GM21381 (cell line): ENCODE measurements at regions not wholly inside any gene's neighbourhood (a gene's known extent, or its start where the extent isn't known, plus 50 kb on each side); places are given as distances from the start of the nearest gene placed in this dataset.
"Not testable (repeated sequence)": the region's sequence is repeated elsewhere in the genome, so short reads cannot be mapped to it uniquely, and the experiment has no call there.

Source experiments
- ATAC-seq: cut with Tn5 transposase; IDR thresholded peaks from one replicate; pipeline ENCODE4 v1.9.1; 2021; ENCODE audit warnings: mild to moderate bottlenecking, moderate library complexity; ENCODE audit not compliant: unreplicated experiment

GRCh38 chr12:103011974-103012763, 54.7 kb downstream of the ASCL1 start:
- no peak for ATAC-seq

- no peak for ATAC-seq
These were observed 55.4 kb downstream of the ASCL1 start for GRCh38 chr12:103012884-103013283.

DNA sequence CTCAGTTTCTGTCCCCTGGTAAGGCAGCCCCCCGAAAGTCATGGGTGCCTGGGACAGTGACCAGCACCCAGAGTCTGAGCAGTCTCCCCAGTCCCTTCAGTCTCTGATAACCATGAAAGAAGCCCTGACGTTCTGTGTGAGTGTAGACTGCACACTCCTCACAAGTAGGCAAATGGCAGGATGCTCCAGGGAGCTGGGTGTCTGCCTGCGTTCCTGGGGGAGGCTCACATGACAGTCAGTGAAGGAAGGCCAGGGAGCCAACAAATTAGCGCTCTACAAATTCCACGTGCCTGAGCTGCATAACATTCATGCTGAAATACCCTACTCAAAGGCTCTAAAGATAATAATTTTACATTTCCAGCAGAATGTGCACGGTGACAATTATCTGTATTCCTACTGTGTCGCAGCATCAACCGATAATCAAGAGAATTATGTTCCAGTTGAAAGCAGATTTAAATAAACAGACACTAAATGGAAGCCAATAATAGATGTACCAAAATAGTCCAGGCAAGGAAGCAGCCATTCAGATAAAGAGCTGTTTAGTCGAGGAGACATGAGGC, 56.3 kb downstream of the ASCL1 start:
- ATAC-seq = no peak

DNA sequence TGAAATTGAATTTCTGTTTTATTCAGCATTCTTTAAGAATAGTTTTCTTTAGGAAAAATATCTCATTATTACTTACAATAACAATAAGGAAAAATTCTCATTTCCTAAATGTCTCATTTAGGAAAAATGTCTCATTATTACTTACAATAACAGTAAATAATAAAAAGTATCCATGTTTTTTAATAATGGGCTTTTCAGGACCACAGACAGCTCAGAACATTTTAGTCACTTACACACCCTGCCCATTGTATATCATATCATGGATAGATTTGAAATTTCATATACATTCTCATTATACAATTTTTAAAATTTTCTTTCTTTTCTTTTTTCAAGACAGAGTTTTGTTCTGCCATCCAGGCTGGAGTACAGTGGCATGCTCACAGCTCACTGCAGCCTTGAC, 58.9 kb downstream of the ASCL1 start:
- ATAC-seq = no peak

GRCh38 chr12:103020839-103021238, 63.4 kb downstream of the ASCL1 start:
- no peak for ATAC-seq

DNA sequence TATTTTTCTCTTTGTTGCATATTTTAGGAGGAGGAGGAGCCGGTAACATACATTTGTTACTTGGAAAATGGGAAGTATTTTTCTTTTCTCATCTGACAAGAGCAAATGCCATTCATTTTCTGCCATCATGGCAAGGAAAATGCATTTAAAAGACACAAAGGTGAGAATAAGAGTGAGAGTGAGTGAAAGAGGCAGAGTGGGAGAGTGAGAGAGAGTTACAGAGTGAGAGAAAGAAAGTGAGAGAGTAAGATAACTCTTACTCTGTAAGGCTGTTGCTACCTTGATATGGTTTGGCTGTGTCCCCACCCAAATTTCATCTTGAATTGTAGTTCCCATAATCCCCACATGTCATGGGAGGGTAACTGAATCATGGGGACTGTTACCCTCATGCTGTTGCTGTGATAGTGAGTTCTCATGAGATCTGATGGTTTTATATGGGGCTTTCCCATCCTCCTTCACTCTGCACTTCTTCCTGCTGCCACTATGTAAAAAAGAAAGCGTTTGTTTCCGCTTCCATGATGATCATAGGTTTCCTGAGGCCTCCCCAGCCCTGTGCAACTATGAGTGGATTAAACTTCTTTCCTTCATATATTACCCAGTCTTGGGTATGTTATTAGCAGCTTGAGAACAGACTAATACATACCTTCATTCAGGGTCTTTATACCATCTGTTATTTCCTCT, 64.2 kb downstream of the ASCL1 start:
- no peak for ATAC-seq

- ATAC-seq = no peak
These were observed 67.2 kb downstream of the ASCL1 start for GRCh38 chr12:103024650-103025049.

DNA sequence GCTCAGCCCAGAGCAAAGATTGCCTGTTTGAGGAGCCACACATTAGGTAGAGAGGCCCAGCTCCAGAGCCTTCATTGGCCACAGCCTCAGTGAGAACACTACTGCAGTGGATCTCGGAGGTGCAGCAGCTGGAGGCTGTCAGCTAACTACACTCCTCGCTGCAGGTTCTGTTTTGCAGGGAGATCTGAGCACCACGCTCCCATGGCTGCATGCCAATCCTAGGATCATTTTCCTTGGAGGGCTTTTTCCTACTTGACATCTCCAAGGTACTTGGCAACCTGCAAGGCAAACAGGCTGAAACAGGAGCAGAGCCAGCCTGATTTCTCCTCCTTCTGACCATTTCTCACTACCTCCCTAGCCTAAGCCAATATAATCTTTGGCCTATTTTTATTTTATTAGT, 69.2 kb downstream of the ASCL1 start:
- ATAC-seq = not testable (repeated sequence)

DNA sequence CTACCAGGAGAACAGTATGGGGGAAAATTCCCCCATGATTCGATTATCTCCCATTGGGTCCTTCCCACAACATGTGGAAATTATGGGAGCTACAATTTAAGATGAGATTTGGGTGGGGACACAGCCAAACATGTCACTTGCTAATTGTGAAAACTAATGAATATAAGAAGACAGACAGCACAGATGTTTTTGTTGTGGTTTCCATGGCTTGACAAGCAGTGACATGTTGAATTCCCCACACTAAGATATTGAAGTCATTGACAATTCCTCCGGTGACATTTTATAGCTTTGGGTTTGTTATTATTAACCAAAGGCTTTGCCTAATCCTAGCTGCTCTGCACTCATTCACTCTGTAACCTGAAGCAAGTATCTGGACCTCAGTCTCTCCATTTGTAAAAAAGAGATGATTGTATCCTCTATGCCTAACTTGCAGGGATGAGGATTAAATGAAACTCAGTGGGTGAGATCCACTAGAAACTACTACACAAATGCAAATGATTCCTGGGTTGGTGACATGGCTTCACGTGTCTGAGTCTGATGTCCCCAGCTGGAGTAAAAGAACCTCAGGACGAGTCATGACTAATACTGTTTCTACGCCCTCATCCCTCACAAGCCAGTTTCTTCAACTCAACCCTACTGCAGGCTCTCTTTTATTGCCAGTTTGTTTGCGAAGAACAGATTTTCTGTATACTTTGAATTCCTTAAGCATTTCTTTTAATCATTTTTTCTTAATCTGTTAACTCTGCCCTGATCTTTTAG, 71.6 kb downstream of the ASCL1 start:
- ATAC-seq = no peak

DNA sequence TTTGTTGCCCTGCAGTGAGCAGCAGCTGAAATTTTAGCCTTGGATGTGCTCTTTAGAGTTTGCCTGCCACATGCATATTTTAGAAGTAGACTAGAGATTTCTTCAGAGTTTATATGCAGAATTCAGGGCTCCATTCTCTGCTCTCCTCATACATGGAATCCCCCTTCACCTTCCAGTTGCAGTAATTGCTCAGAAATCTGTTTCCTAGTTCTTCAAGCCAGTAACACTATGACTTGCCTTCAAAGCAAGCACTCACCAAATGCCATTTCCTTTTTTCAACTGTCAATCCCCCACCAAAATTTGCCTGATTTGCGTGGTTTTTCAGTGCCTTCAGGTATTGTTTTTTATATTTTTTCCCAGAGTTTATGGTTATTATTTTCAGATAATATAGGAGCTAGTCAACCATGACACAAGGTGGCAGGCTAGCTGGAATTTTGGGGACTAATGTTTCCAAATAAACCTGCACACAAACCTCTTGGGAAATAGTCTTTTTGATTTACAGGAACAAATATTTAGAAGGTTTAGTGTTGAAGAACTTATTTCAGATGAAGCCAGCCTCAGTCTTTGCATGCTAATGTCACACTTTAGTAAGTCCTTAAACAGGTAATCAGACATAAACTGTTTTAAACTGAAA, 79.2 kb downstream of the ASCL1 start:
- ATAC-seq = no peak

GRCh38 chr12:103043531-103044486, 86.3 kb downstream of the ASCL1 start:
- no peak for ATAC-seq

GRCh38 chr12:103046154-103046553, 88.7 kb downstream of the ASCL1 start:
- no peak for ATAC-seq

DNA sequence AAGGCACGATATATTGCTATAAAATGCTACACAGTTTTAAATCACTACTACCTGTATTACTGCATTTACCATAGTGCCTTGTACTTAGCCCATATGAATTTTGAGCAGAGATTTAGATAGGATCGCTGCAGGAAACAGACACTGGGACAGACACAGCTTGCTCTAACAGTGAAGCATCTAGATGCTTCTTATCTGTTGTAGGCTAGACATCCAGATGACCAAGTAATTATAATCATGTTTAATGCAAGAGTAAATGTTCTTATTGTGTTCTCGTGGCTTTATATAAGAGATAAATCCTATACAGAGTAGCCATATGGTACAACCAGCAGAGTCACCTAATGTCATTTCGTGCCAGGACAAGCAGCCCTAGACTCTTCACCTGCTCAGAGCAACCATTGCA, 92.8 kb downstream of the ASCL1 start:
- no peak for ATAC-seq

DNA sequence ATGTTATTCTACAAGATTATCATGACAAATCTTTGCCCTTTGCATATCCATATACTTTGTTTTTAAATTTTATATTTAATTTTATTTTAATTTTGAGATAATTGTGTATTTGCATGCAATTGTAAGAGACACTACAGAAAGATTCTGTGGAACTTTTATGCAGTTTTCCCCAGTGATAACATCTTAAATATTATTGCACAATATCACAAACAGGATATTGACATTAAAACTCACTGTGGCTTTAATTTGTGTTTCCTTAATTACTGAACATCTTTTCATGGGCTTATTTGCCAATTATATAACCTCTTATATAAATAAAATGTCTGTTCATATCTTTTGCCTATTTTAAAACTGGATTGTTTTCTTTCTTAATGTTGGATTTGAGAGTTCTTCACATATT, 95.6 kb downstream of the ASCL1 start:
- no peak for ATAC-seq

GRCh38 chr12:103073630-103074029, 116.2 kb downstream of the ASCL1 start:
- ATAC-seq = no peak

- ATAC-seq = no peak
These were observed 118.4 kb downstream of the ASCL1 start for GRCh38 chr12:103075848-103076247.

DNA sequence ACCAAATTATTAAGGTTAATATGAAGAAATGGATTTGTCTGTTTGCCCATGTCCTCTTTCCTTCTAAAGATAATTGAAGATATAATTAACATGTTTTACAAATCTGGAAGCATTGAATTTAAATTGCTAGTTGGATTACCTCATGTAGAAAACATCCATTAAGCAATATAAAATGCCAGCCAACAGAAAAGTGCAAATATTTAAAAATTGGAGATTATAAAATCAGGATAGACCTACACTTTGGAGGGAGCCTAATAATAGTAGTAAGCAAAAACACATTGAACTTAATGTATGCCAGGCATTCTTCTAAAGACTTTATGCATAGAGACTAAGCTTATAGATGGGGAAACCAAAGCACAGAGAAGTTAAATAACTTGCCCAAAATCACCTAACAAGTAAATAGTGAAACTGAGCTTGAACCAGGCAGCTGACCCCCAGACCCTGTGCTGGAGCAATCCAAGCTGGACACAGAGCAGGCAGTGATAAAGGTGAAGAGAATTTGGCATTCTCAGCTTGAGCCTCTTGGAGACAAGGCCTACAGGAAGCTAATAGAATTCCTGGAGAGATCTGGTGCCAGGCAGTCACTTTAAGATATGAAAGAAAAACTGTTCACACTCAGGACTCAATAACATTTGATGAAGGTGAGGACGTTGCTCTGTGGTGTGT, 119.8 kb downstream of the ASCL1 start:
- ATAC-seq = no peak

DNA sequence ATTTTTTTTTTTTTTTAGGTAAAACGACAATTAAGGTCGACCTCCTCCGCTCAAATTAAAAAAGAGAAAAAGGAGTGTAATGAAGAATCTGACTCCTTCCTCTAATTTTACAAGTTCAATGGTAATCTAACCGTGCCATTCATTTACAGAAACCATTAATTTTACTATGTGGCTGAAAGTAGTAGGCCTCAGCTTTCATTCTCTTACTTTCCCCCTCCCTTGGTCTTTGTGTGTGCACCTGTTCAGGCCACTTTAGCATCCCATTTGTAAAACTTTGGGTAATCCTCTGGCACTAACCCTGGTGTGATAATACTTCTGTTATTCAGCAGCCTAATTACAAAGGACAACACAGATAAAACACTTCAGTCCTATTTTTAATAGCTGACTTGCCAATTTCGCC, 128.1 kb downstream of the ASCL1 start:
- ATAC-seq = no peak

GRCh38 chr12:103086471-103086870, 129.0 kb downstream of the ASCL1 start:
- no peak for ATAC-seq
